KMS-11 (cell line): ENCODE measurements at regions not wholly inside any gene's neighbourhood (a gene's known extent, or its start where the extent isn't known, plus 50 kb on each side); places are given as distances from the start of the nearest gene placed in this dataset.

Experiments
- H2AFZ ChIP-seq: fragments of 200-600 bp; sonication (generic); 2 replicates; pipeline ENCODE4 v1.6.1; 2016; ENCODE audit warnings: antibody characterized with exemption, mixed run types, low read depth
- H3K27ac ChIP-seq: fragments of 200-600 bp; sonication (generic); 2 replicates; pipeline ENCODE4 v1.6.1; 2016; ENCODE audit warnings: mild to moderate bottlenecking, mixed run types
- H3K27me3 ChIP-seq: fragments of 200-600 bp; sonication (generic); 2 replicates; pipeline ENCODE4 v1.6.1; 2017; ENCODE audit warnings: mild to moderate bottlenecking, low read depth, mixed run types, moderate library complexity; ENCODE audit not compliant: insufficient read depth
- H3K36me3 ChIP-seq: fragments of 200-600 bp; sonication (generic); 2 replicates; pipeline ENCODE4 v1.6.1; 2017; ENCODE audit warnings: mild to moderate bottlenecking, mixed run types; ENCODE audit not compliant: insufficient read depth
- H3K4me1 ChIP-seq: fragments of 200-600 bp; sonication (generic); 2 replicates; pipeline ENCODE4 v1.6.1; 2016; ENCODE audit warnings: mild to moderate bottlenecking, low read depth, mixed run types; ENCODE audit not compliant: poor library complexity, severe bottlenecking
- H3K4me2 ChIP-seq: fragments of 200-600 bp; sonication (generic); 2 replicates; pipeline ENCODE4 v1.7.0; 2016; ENCODE audit warnings: mild to moderate bottlenecking, mixed run types
- H3K4me3 ChIP-seq: fragments of 200-600 bp; sonication (generic); IDR thresholded peaks from 2 replicates; pipeline ENCODE4 v1.6.1; 2017; ENCODE audit warnings: low read depth, low read length, mixed read lengths; ENCODE audit not compliant: insufficient read depth
- H3K79me2 ChIP-seq: fragments of 200-600 bp; sonication (generic); 2 replicates; pipeline ENCODE4 v1.6.1; 2016; ENCODE audit warnings: low read depth, mixed run types; ENCODE audit not compliant: insufficient read depth
- H3K9ac ChIP-seq: fragments of 200-600 bp; sonication (generic); 2 replicates; pipeline ENCODE4 v1.6.1; 2016; ENCODE audit warnings: mild to moderate bottlenecking, mixed run types
- H4K20me1 ChIP-seq: fragments of 200-600 bp; sonication (generic); 2 replicates; pipeline ENCODE4 v1.6.1; 2016; ENCODE audit warnings: mild to moderate bottlenecking, mixed run types; ENCODE audit not compliant: insufficient read depth
- CTCF ChIP-seq: fragments of 200-600 bp; sonication (generic); conservative IDR thresholded peaks from 2 replicates; pipeline ENCODE4 v1.6.1; 2017; ENCODE audit warnings: low read depth, mild to moderate bottlenecking, antibody characterized with exemption, low read length, moderate library complexity, mixed read lengths

DNA sequence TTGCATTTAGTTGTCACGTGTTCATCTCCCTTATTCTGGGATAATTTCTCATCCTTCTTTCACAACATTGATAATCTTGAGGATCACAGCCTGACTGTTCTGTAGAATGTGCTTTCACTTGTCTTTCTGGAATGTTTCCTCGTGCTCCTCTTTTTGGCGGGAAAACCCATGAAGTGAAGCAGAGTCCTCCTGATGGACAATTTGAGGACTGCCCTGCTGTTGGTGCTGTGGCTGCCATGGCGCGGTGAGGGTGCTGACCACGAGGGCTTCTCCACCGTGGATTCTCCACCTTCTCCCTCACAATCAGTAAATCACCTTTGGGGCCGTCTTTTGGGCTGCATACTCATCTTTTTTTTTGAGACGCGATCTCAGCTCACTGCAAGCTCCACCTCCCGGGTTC is 946.9 kb downstream of the BRD1 start:
- no peaks in the 10 kb centered on the region for H3K27me3 ChIP-seq
- H3K9ac ChIP-seq: no peak overlapping the region
- H3K27ac ChIP-seq: no peak overlapping the region
- no peaks in the 10 kb centered on the region for H3K36me3 ChIP-seq
- H3K79me2 ChIP-seq: no peaks in the 10 kb centered on the region
- no peak overlapping the region for H3K4me2 ChIP-seq
- no peak overlapping the region for H2AFZ ChIP-seq
- no peaks in the 10 kb centered on the region for H4K20me1 ChIP-seq
- no peak overlapping the region for H3K4me3 ChIP-seq
- no peaks in the 10 kb centered on the region for H3K4me1 ChIP-seq
- TF ChIP-seq CTCF: no peak

DNA sequence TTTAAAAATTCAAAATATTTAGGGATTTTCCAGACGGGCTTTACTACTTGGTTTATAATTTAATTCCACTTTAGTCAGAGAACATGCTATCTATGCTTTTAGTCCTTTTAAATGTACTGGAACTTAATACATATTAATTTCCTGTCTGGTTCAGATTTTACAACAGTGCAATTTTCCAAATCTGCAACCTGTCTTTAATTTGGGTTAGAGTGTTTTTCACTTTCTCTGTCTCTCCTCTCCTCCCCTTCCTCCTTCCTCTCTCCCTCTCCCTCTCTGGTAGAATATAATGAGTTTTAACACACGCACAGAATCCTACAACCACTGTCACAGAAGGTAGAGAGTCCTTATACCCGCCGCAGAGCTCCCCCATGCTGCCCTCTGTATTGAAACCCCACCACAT is 950.7 kb downstream of the BRD1 start:
- Histone ChIP-seq H2AFZ (no peak overlapping the region), H3K4me3 (no peak overlapping the region), H3K4me1 (no peaks in the 10 kb centered on the region), H3K4me2 (no peak overlapping the region), H3K36me3 (no peaks in the 10 kb centered on the region), H3K27me3 (no peaks in the 10 kb centered on the region), H4K20me1 (no peaks in the 10 kb centered on the region), H3K9ac (no peak overlapping the region), H3K79me2 (no peaks in the 10 kb centered on the region), H3K27ac (no peak overlapping the region)
- no peak for TF ChIP-seq CTCF

DNA sequence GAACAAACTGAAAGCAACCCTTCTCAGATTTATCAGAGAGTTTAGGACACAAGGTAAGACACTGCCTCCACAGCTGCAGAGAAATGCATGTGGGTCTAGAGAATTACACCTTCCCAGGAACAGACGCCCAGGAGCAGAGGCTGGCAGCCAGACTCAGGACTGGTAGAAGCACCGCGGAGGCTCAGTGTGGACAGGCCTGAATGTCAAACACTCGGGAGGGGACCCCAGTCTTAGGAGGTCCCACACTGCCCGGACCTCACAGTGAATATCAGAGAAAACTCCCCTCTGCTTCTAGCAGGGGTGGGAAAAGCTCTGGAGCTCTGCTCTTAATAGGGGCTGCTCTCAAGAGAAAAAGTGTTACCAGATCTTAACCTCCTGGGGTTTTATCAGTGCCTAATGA is 952.7 kb downstream of the BRD1 start:
- Histone ChIP-seq H3K4me2 (no peak overlapping the region), H2AFZ (no peak overlapping the region), H3K27ac (no peak overlapping the region), H3K27me3 (no peaks in the 10 kb centered on the region), H3K4me3 (no peak overlapping the region), H3K79me2 (no peaks in the 10 kb centered on the region), H3K4me1 (no peaks in the 10 kb centered on the region), H3K9ac (no peak overlapping the region), H4K20me1 (no peaks in the 10 kb centered on the region), H3K36me3 (no peaks in the 10 kb centered on the region)
- TF ChIP-seq CTCF: no peak

DNA sequence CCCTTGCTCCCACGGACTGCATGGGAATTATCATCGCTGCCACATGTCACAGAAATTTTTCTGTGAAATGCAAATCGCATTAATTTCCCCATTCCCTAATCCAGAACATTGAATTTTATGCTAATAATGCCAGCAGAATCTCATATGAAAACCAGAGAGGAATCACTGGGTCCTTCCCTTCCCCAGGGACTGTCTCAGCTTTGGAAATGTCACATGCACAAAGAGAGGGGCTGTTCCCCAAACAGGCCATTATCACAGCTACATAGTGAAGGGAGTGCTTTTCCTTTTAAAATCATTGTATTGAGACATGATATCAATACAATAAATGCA is 954.5 kb downstream of the BRD1 start:
- no peak overlapping the region for H3K4me3 ChIP-seq
- H3K79me2 ChIP-seq: no peaks in the 10 kb centered on the region
- TF ChIP-seq CTCF: no peak
- H3K27ac ChIP-seq: no peak overlapping the region
- no peaks in the 10 kb centered on the region for H3K36me3 ChIP-seq
- H3K9ac ChIP-seq: no peak overlapping the region
- no peaks in the 10 kb centered on the region for H3K4me1 ChIP-seq
- H3K27me3 ChIP-seq: no peaks in the 10 kb centered on the region
- no peaks in the 10 kb centered on the region for H4K20me1 ChIP-seq
- H3K4me2 ChIP-seq: no peak overlapping the region
- no peak overlapping the region for H2AFZ ChIP-seq
